NOMO-1 treated with DMSO at 0.1 percent for 48 hours (cell line): ENCODE measurements at regions not wholly inside any gene's neighbourhood (a gene's known extent, or its start where the extent isn't known, plus 50 kb on each side); places are given as distances from the start of the nearest gene placed in this dataset.
A peak's percentile ranks its signal among the peaks of the same experiment; 100 is the strongest.

ENCODE experiments used
- DNase-seq: peaks from one replicate; lab custom pipeline; 2025; ENCODE audit not compliant: unreplicated experiment; lab: John Stamatoyannopoulos, UW

- DNase-seq = no peak
Observed at GRCh38 chr12:69092137-69092536, 147.2 kb upstream of the CPSF6 start.

GRCh38 chr12:69094606-69095216 lies 144.7 kb upstream of the CPSF6 start:
- no peak for DNase-seq

GRCh38 chr12:69095765-69096477 lies 143.4 kb upstream of the CPSF6 start:
- no peak for DNase-seq

GRCh38 chr12:69096669-69097335 lies 142.6 kb upstream of the CPSF6 start:
- DNase-seq = no peak

GRCh38 chr12:69097619-69098368 lies 141.6 kb upstream of the CPSF6 start:
- DNase-seq = no peak

GRCh38 chr12:69099201-69099837 lies 140.1 kb upstream of the CPSF6 start:
- no peak for DNase-seq

- DNase-seq = no peak
Observed at GRCh38 chr12:69101505-69101904, 137.9 kb upstream of the CPSF6 start.

GRCh38 chr12:69102856-69103255 lies 136.5 kb upstream of the CPSF6 start:
- DNase-seq = peak; percentile 97

- DNase-seq = no peak
Observed at GRCh38 chr12:69105101-69105962, 134.0 kb upstream of the CPSF6 start.

- no peak for DNase-seq
Observed at GRCh38 chr12:69106482-69107118, 132.8 kb upstream of the CPSF6 start.

GRCh38 chr12:69107541-69107940 lies 131.8 kb upstream of the CPSF6 start:
- no peak for DNase-seq

- no peak for DNase-seq
Observed at GRCh38 chr12:69108037-69108436, 131.3 kb upstream of the CPSF6 start.

- DNase-seq = no peak
Observed at GRCh38 chr12:69112616-69113015, 126.8 kb upstream of the CPSF6 start.

- no peak for DNase-seq
Observed at GRCh38 chr12:69115099-69115498, 124.3 kb upstream of the CPSF6 start.

- no peak for DNase-seq
Observed at GRCh38 chr12:69115951-69116350, 123.4 kb upstream of the CPSF6 start.

- no peak for DNase-seq
Observed at GRCh38 chr12:69117566-69118266, 121.7 kb upstream of the CPSF6 start.

- DNase-seq = no peak
Observed at GRCh38 chr12:69118516-69118915, 120.9 kb upstream of the CPSF6 start.

GRCh38 chr12:69119770-69120169 lies 119.6 kb upstream of the CPSF6 start:
- DNase-seq = no peak

- no peak for DNase-seq
Observed at GRCh38 chr12:69120354-69120753, 119.0 kb upstream of the CPSF6 start.
